ENCODE measurements at regions not wholly inside any gene's neighbourhood (a gene's known extent, or its start where the extent isn't known, plus 50 kb on each side); places are given as distances from the start of the nearest gene placed in this dataset.

DNA sequence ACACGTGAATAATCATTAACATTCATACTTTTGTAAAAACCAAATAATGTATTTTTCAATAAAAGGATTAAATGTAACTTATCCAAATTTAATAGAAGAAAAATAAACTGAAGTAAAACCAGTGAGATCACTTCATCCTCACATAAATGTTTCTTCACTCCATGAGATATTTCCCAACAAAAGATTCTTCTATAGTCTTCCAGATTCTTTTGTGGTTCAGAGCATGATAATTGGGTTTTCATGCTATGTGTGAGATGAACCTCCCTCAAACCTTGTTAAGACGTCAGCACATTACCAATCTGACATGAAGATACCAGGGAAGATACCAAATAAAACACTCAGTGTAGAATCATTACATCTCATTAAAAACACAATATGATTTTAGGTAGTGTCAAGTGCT lies 62.9 kb upstream of the OXGR1 start:
- TF ChIP-seq CTCF (IDR thresholded peaks at IDR 0.05; ENCODE audit: insufficient read depth in 1 of 2, low read depth in 1 of 2, low read length in 1 of 2, severe bottlenecking in 1 of 2, unreplicated experiment in 1 of 2) = no peak
- Histone ChIP-seq H3K27me3 (replicated peaks; ENCODE audit: control insufficient read depth, insufficient read depth, low read length) (no peaks in the 10 kb centered on the region), H3K4me1 (no peaks in the 10 kb centered on the region), H3K4me3 (ENCODE audit: low read depth, low read length) (no peak overlapping the region), H3K36me3 (ENCODE audit: control insufficient read depth, insufficient read depth, low read length) (no peaks in the 10 kb centered on the region), H3K9me3 (0 out of 2 replicates have a peak, but pooled peaks cover 4% of the 10 kb centered on the region)
- ChIA-PET POLR2A (no interaction called here), CTCF (no interaction called here)
- H3K27me3 Mint-ChIP-seq (ENCODE audit: insufficient read depth, unreplicated experiment) = peaks cover 15% of the 10 kb centered on the region
- no peaks in the 10 kb centered on the region for H3K9me3 Mint-ChIP-seq (ENCODE audit: unreplicated experiment)
- DNase-seq = no peak
- no peak overlapping the region for H3K4me3 Mint-ChIP-seq (ENCODE audit: unreplicated experiment)
- no peak overlapping the region for H3K27ac Mint-ChIP-seq (ENCODE audit: unreplicated experiment)
- no peaks in the 10 kb centered on the region for H3K36me3 Mint-ChIP-seq (ENCODE audit: insufficient read depth, unreplicated experiment)
- intact Hi-C loops (cut with micrococcal nuclease; ENCODE audit: unreplicated experiment) = no loop called here
- H3K4me1 Mint-ChIP-seq (ENCODE audit: low read depth, unreplicated experiment) = no peaks in the 10 kb centered on the region
- no TSS peak for BruUV-seq (replicated peaks)

DNA sequence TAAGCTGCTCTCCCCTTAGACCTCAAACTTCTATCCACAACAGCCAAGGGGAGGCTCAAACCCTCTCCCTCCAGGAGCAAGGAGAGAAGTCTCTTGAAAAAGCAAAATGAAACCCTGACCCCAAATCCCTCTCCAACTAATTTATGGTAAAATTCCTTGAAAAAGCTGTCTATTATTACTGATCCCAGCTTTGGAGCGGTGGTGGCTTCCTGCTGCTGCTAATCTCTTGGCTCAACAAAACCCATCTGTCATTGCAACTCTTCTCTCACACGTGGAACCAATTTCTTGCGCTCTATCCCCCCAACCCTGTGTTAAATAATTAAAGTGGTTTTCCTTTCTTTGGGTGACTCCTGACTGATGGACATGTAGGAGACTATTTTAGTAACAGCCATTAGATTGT lies 64.1 kb upstream of the OXGR1 start:
- Mint-ChIP-seq H3K4me1 (ENCODE audit: low read depth, unreplicated experiment) (no peaks in the 10 kb centered on the region), H3K36me3 (ENCODE audit: insufficient read depth, unreplicated experiment) (no peaks in the 10 kb centered on the region), H3K9me3 (ENCODE audit: unreplicated experiment) (no peaks in the 10 kb centered on the region), H3K27me3 (ENCODE audit: insufficient read depth, unreplicated experiment) (peaks cover 18% of the 10 kb centered on the region), H3K4me3 (ENCODE audit: unreplicated experiment) (no peak overlapping the region), H3K27ac (ENCODE audit: unreplicated experiment) (no peak overlapping the region)
- H3K27me3 ChIP-seq (replicated peaks; ENCODE audit: control insufficient read depth, insufficient read depth, low read length) = no peaks in the 10 kb centered on the region
- ChIA-PET CTCF (no interaction called here), POLR2A (no interaction called here)
- no peak overlapping the region for H3K4me3 ChIP-seq (ENCODE audit: low read depth, low read length)
- no TSS peak for BruUV-seq (replicated peaks)
- TF ChIP-seq CTCF (IDR thresholded peaks at IDR 0.05; ENCODE audit: insufficient read depth in 1 of 2, low read depth in 1 of 2, low read length in 1 of 2, severe bottlenecking in 1 of 2, unreplicated experiment in 1 of 2) = no peak
- H3K36me3 ChIP-seq (ENCODE audit: control insufficient read depth, insufficient read depth, low read length) = no peaks in the 10 kb centered on the region
- no peak for DNase-seq
- no peaks in the 10 kb centered on the region for H3K4me1 ChIP-seq
- intact Hi-C loops (cut with micrococcal nuclease; ENCODE audit: unreplicated experiment) = no loop called here
- 0 out of 2 replicates have a peak, but pooled peaks cover 4% of the 10 kb centered on the region for H3K9me3 ChIP-seq

GRCh38 chr13:97058926-97059325 lies 64.7 kb upstream of the OXGR1 start:
- Mint-ChIP-seq H3K4me1 (ENCODE audit: low read depth, unreplicated experiment) (no peaks in the 10 kb centered on the region), H3K27me3 (ENCODE audit: insufficient read depth, unreplicated experiment) (peaks cover 18% of the 10 kb centered on the region), H3K4me3 (ENCODE audit: unreplicated experiment) (no peak overlapping the region), H3K36me3 (ENCODE audit: insufficient read depth, unreplicated experiment) (no peaks in the 10 kb centered on the region), H3K9me3 (ENCODE audit: unreplicated experiment) (no peaks in the 10 kb centered on the region), H3K27ac (ENCODE audit: unreplicated experiment) (no peak overlapping the region)
- Histone ChIP-seq H3K36me3 (ENCODE audit: control insufficient read depth, insufficient read depth, low read length) (no peaks in the 10 kb centered on the region), H3K4me3 (ENCODE audit: low read depth, low read length) (no peak overlapping the region), H3K9me3 (0 out of 2 replicates have a peak, but pooled peaks cover 4% of the 10 kb centered on the region), H3K4me1 (no peaks in the 10 kb centered on the region), H3K27me3 (replicated peaks; ENCODE audit: control insufficient read depth, insufficient read depth, low read length) (no peaks in the 10 kb centered on the region)
- no TSS peak for BruUV-seq (replicated peaks)
- intact Hi-C loops (cut with micrococcal nuclease; ENCODE audit: unreplicated experiment) = no loop called here
- ChIA-PET CTCF (no interaction called here), POLR2A (no interaction called here)
- no peak for DNase-seq
- no peak for TF ChIP-seq CTCF (IDR thresholded peaks at IDR 0.05; ENCODE audit: insufficient read depth in 1 of 2, low read depth in 1 of 2, low read length in 1 of 2, severe bottlenecking in 1 of 2, unreplicated experiment in 1 of 2)
